ENCODE measurements at regions not wholly inside any gene's neighbourhood (a gene's known extent, or its start where the extent isn't known, plus 50 kb on each side); places are given as distances from the start of the nearest gene placed in this dataset.

DNA sequence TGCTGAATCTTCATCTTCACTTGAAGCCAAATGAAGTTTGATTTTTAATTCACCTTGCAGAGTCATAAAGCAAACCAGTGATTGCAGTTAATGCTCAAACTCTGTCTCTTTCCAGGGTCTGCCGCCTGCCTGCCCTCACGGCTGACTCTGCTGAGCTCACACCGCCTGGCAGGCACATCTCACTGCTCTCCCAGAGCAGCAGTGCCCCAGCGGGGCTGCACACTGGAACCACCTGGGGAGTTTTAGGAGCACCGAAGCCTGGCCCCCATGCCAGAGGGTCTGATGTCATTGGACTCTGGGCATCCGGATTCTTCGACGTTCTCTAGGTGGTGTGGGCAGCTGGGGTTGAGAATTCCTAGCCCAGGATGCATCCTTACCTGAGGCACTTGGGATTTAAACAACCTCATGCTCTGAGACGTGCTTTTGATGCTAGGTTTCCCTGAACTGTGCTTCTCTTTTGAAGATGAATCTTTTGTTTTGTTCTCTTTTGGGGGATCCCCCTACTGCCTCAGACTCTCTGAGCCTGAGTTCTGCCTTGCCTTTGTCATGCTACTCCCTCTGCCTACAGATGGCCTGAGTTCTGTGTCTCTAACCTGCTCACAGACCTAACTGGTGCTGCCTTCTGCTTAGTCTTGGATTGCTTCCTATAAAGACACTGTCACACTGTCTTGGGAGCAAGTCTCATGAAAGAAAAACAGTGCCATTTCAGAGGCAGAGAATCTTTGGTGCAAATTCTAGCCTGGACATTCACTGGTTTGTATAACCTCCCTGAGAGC lies 438.1 kb upstream of the CCL2 start:
- intact Hi-C loops (cut with DNase I, micrococcal nuclease) = no loop called here
- no peak for TF ChIP-seq CTCF (IDR thresholded peaks at IDR 0.05)
- Histone ChIP-seq H3K4me1 (ENCODE audit: low read depth) (no peaks in the 10 kb centered on the region), H3K4me3 (no peak overlapping the region), H3K9me3 (no peaks in the 10 kb centered on the region), H3K36me3 (ENCODE audit: low read depth) (no peaks in the 10 kb centered on the region)
- DNase-seq = no peak
- no peak for ATAC-seq

DNA sequence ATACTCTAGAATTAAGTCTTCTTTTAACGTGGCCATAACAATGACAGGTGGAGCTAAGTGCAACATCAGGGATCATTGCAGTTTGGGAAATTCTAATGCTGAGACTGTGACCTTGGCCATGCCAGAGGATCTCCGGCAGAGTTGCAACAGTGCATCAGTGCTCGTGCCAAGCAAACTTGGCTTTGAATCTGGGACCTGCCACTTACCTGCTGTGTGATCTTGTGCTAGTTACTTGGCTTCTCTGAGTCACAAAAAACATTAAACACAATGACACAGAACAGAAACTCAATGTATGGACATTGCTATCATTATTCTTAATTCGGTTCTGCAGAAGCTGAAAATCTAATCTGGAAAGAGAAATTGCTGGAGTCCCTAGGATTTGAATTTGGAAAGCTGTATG lies 435.5 kb upstream of the CCL2 start:
- Histone ChIP-seq H3K9me3 (no peaks in the 10 kb centered on the region), H3K4me1 (ENCODE audit: low read depth) (no peaks in the 10 kb centered on the region), H3K4me3 (no peak overlapping the region), H3K36me3 (ENCODE audit: low read depth) (no peaks in the 10 kb centered on the region)
- ATAC-seq (no peak), DNase-seq (no peak)
- intact Hi-C loops (cut with DNase I, micrococcal nuclease) = no loop called here
- TF ChIP-seq CTCF (IDR thresholded peaks at IDR 0.05) = no peak

DNA sequence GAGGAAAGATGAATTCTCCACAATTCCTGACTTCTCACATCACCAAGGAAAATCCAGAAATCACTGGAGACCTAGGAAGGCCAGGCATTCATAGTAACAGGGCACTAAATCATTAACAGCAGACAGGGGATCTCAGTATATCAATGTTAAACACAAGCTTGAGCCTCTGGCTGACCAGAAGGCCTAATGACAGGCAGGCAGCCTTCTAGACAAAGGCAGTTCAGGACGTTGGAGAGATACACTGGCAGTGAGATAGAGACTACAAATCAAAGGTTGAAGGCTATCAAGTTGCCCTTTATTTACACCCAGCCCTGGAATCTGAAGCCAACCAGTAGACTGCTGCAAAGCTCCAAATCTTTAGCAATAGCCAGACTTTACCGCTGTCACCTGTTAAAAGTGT lies 422.8 kb upstream of the CCL2 start:
- H3K4me3 ChIP-seq = no peak overlapping the region
- intact Hi-C loops (cut with DNase I, micrococcal nuclease) = no loop called here
- DNase-seq = no peak
- H3K4me1 ChIP-seq (ENCODE audit: low read depth) = no peaks in the 10 kb centered on the region
- H3K36me3 ChIP-seq (ENCODE audit: low read depth) = no peaks in the 10 kb centered on the region
- no peak for ATAC-seq
- TF ChIP-seq CTCF (IDR thresholded peaks at IDR 0.05) = no peak
- H3K9me3 ChIP-seq = no peaks in the 10 kb centered on the region

DNA sequence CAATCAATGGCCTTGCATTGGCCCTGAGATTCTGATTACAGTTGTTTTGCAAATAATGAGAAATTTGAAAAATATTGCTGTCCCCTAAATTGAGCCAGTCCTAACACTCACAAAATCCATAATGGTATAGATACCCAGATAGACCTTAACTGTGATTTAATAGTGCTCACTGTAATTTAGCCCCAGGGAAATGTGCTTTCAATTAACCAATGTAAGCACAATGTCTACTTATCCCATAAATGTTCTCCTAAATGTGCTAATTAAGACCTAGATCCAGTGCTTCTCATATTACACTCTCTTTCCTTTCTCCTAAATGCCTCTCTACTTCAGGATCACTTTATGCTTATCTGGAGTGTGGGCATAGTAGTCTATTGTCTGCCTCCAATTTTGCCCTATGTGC lies 417.8 kb upstream of the CCL2 start:
- intact Hi-C loops (cut with DNase I, micrococcal nuclease) = no loop called here
- no peaks in the 10 kb centered on the region for H3K36me3 ChIP-seq (ENCODE audit: low read depth)
- ATAC-seq (no peak), DNase-seq (no peak)
- H3K4me1 ChIP-seq (ENCODE audit: low read depth) = no peaks in the 10 kb centered on the region
- no peak for TF ChIP-seq CTCF (IDR thresholded peaks at IDR 0.05)
- no peak overlapping the region for H3K4me3 ChIP-seq
- H3K9me3 ChIP-seq = no peaks in the 10 kb centered on the region

GRCh38 chr17:33838281-33838680 lies 416.8 kb upstream of the CCL2 start:
- intact Hi-C loops (cut with DNase I, micrococcal nuclease) = no loop called here
- DNase-seq (no peak), ATAC-seq (no peak)
- Histone ChIP-seq H3K36me3 (ENCODE audit: low read depth) (no peaks in the 10 kb centered on the region), H3K9me3 (no peaks in the 10 kb centered on the region), H3K4me1 (ENCODE audit: low read depth) (no peaks in the 10 kb centered on the region), H3K4me3 (no peak overlapping the region)
- no peak for TF ChIP-seq CTCF (IDR thresholded peaks at IDR 0.05)

- Histone ChIP-seq H3K9me3 (no peaks in the 10 kb centered on the region), H3K4me3 (no peak overlapping the region), H3K36me3 (ENCODE audit: low read depth) (no peaks in the 10 kb centered on the region), H3K4me1 (ENCODE audit: low read depth) (no peaks in the 10 kb centered on the region)
- intact Hi-C loops (cut with DNase I, micrococcal nuclease) = no loop called here
- DNase-seq = no peak
- no peak for ATAC-seq
- no peak for TF ChIP-seq CTCF (IDR thresholded peaks at IDR 0.05)
Measured at GRCh38 chr17:33847900-33848299, 407.2 kb upstream of the CCL2 start.
